ENCODE measurements at regions not wholly inside any gene's neighbourhood (a gene's known extent, or its start where the extent isn't known, plus 50 kb on each side); places are given as distances from the start of the nearest gene placed in this dataset.

DNA sequence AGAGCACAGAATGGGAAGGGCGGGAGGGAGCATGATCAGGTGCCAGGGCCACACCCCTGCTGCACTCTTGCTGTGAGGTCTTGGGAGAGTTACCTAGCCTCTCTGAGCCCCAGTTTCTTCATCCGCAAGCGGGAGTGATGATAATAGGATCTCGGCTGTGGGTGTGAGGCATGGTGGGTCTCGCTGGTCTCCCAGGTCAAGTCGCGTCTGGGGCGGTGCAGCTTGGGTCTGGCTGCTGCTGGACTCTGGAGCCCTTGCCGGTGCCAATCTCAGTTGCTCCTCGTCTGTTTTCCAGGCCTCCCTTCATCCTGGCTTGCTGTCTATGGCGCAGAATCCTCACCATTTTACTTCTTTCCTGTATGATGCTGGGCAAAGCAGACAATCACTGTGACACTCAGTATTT, 130.3 kb upstream of the RAB12 start:
- TF ChIP-seq, protein P1, sequence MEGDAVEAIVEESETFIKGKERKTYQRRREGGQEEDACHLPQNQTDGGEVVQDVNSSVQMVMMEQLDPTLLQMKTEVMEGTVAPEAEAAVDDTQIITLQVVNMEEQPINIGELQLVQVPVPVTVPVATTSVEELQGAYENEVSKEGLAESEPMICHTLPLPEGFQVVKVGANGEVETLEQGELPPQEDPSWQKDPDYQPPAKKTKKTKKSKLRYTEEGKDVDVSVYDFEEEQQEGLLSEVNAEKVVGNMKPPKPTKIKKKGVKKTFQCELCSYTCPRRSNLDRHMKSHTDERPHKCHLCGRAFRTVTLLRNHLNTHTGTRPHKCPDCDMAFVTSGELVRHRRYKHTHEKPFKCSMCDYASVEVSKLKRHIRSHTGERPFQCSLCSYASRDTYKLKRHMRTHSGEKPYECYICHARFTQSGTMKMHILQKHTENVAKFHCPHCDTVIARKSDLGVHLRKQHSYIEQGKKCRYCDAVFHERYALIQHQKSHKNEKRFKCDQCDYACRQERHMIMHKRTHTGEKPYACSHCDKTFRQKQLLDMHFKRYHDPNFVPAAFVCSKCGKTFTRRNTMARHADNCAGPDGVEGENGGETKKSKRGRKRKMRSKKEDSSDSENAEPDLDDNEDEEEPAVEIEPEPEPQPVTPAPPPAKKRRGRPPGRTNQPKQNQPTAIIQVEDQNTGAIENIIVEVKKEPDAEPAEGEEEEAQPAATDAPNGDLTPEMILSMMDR (IDR thresholded peaks at IDR 0.05; ENCODE audit: low read depth, low read length, missing input control): no peak
- TF ChIP-seq, protein P2, sequence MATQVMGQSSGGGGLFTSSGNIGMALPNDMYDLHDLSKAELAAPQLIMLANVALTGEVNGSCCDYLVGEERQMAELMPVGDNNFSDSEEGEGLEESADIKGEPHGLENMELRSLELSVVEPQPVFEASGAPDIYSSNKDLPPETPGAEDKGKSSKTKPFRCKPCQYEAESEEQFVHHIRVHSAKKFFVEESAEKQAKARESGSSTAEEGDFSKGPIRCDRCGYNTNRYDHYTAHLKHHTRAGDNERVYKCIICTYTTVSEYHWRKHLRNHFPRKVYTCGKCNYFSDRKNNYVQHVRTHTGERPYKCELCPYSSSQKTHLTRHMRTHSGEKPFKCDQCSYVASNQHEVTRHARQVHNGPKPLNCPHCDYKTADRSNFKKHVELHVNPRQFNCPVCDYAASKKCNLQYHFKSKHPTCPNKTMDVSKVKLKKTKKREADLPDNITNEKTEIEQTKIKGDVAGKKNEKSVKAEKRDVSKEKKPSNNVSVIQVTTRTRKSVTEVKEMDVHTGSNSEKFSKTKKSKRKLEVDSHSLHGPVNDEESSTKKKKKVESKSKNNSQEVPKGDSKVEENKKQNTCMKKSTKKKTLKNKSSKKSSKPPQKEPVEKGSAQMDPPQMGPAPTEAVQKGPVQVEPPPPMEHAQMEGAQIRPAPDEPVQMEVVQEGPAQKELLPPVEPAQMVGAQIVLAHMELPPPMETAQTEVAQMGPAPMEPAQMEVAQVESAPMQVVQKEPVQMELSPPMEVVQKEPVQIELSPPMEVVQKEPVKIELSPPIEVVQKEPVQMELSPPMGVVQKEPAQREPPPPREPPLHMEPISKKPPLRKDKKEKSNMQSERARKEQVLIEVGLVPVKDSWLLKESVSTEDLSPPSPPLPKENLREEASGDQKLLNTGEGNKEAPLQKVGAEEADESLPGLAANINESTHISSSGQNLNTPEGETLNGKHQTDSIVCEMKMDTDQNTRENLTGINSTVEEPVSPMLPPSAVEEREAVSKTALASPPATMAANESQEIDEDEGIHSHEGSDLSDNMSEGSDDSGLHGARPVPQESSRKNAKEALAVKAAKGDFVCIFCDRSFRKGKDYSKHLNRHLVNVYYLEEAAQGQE (IDR thresholded peaks at IDR 0.05): no peak
- no peak for TF ChIP-seq JUND (IDR thresholded peaks at IDR 0.05)
- TF ChIP-seq, protein P3, sequence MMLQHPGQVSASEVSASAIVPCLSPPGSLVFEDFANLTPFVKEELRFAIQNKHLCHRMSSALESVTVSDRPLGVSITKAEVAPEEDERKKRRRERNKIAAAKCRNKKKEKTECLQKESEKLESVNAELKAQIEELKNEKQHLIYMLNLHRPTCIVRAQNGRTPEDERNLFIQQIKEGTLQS (IDR thresholded peaks at IDR 0.05): no peak
- TF ChIP-seq YY1 (IDR thresholded peaks at IDR 0.05): no peak
- no peak for TF ChIP-seq EGR1 (IDR thresholded peaks at IDR 0.05; ENCODE audit: low read depth in 2 of 2)
- TF ChIP-seq, protein P4, sequence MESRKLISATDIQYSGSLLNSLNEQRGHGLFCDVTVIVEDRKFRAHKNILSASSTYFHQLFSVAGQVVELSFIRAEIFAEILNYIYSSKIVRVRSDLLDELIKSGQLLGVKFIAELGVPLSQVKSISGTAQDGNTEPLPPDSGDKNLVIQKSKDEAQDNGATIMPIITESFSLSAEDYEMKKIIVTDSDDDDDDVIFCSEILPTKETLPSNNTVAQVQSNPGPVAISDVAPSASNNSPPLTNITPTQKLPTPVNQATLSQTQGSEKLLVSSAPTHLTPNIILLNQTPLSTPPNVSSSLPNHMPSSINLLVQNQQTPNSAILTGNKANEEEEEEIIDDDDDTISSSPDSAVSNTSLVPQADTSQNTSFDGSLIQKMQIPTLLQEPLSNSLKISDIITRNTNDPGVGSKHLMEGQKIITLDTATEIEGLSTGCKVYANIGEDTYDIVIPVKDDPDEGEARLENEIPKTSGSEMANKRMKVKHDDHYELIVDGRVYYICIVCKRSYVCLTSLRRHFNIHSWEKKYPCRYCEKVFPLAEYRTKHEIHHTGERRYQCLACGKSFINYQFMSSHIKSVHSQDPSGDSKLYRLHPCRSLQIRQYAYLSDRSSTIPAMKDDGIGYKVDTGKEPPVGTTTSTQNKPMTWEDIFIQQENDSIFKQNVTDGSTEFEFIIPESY (IDR thresholded peaks at IDR 0.05): no peak
- TF ChIP-seq HNF4A (conservative IDR thresholded peaks at IDR 0.05): no peak
- TF ChIP-seq NR2F2 (IDR thresholded peaks at IDR 0.05): no peak
- no peak for TF ChIP-seq SP1 (IDR thresholded peaks at IDR 0.05)
- no peak for TF ChIP-seq RXRA (IDR thresholded peaks at IDR 0.05)

All from liver (tissue), 3 donors.